MV-4-11 (cell line): ENCODE measurements at regions not wholly inside any gene's neighbourhood (a gene's known extent, or its start where the extent isn't known, plus 50 kb on each side); places are given as distances from the start of the nearest gene placed in this dataset.

Source experiments
- DNase-seq: peaks from one replicate; lab custom pipeline; 2025; lab: John Stamatoyannopoulos, UW

DNA sequence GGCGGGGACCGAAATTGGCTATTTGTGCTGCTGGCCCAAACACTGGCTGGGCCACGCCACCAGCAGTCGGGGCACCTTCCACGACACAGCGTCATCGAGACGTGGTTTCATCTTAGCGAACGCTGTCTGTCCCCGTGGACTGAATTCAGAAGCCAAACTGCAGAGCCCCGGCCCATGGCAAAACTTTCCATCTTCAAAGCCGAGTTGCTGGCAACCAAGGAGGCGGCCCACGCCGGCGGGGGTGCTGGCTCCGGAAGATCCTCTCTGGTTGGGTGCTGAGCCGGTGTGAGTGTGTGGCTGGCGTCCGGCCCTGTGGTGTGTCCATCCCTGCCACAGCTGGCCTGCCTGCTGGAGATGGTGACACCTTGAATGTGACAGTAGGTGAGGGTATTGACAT lies 96.6 kb upstream of the ADRA2C start:
- no peak for DNase-seq

DNA sequence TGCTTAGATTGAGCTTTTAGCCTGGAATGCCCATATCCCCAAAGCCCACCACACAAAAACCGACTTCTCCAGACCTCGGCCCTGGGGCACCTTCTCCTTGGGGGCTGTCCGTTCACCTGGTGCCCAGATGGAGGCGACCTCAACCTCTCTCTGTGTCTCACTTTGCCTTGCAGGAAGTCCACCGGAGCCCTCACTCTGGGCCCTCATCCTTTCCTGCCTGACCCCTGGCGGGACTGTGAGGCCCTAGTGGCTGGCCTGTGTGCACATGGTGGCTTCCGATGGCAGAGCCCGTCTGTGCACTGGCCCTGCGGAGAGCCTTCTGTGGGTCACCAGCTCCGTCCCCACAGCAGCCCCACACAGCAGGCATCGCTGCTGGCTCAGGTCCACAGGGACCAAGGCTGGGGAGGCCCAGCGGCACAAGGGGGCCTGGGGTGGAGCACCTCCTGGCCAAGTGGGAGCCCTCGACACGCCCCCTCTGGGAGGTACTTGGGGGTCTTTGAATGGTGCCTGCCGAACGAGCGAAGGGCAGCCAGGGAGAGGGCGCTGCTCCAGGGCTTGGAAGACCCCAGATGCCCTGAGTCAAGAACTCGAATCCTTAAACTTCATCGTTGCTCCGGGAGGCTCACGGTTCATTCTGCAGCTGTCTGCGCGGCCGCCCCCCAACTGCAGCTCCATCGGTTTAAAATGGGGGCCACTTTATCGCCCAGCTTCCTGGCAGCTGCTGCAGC lies 97.2 kb upstream of the ADRA2C start:
- no peak for DNase-seq

DNA sequence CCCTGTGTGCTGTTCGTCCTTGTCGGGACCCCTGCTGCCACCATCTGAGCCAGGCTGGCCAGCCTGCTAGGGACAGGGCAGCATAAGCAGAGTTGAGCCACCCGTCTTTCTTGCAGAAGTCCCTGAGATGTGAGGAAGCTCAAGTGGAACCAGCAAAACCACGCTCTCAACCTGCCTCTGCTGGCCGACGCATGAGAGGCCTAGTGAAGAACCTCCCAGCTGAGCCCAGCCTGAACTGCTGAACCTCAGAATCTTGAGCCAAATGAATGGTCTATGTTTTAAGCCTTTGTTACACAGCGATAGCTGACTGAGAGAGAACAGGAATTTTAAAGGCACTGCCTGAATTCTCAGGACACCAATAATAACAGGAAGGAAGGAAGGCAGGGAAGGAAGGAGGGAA lies 98.9 kb upstream of the ADRA2C start:
- peak; percentile 40 for DNase-seq

DNA sequence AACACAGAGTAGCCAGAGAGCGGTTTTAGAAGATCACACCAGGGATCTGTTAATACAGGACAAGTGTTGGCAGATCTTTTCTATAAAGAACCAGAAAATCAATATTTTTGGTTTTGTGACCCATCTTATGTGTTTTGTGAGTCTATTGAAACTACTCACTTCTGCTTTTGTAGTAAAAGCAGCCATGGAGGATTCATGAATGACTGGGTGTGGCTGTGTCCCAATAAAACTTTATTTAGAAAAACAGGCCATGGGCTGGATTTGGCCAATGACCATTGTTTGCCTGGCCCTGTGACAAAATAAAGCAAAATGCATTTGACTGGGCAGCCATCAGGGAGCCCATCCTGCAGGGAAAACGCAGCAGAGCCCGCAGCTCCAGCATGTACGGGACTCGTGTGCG lies 99.9 kb upstream of the ADRA2C start:
- peak; percentile 92 for DNase-seq

DNA sequence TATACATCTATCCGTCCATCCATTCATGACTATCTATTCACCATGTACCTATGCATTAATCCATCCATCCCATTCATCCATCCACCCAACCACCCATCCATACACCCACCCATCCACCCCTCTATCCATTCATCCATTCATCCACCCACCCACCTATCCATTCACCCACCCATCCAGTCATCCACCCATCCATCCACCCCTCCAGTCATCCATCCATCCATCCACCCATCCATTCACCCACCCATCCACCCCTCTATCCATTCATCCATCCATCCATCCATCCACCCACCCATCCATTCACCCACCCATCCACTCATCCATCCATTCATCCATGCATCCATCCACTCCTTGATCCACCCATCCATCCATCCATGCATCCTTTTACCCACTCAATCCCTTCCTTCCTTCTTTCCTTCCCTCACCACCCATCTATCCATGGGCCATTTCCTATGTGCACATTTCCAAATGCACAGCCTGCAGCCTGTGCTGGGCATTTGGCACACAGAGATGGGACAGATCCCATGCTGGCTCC lies 100.8 kb upstream of the ADRA2C start:
- no peak for DNase-seq

DNA sequence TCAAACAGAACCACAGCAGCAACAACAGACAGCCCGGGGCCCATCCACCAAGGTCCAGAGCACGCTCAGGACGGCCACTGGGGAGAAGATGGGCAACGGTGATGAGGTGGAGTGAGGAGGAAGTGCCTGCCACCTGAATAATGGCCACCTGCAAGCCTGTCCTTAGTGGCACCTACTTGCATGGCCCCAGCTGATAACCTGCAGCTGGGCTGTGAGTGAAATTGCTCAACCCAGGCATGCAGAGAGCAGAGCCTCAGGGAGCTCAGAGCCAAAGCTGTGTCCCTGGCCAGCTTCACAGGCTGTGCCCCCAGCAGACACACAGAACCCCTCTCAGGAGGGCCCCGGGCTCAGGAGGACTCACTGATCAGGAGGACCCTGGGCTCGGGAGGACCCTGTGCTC lies 102.4 kb upstream of the ADRA2C start:
- no peak for DNase-seq

DNA sequence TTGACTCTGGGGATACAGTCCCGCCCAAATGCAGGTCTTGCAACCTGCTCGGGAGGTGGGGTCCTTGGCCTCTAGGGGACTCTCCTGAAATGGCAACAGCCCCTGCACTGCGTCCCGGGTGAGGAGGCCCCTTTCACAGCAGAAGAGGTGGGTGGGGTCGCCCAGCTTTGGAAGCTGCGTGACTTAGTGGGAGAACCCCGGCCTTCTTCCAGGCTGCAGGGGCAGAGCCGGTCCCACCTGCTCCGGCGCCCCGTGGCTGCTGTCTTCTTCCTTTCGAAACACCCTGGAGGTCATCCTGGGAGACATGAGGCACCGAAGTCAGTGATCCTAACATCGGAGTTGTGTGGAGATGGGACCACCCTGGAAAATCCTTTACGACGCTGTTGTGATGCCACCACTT lies 103.7 kb upstream of the ADRA2C start:
- no peak for DNase-seq

DNA sequence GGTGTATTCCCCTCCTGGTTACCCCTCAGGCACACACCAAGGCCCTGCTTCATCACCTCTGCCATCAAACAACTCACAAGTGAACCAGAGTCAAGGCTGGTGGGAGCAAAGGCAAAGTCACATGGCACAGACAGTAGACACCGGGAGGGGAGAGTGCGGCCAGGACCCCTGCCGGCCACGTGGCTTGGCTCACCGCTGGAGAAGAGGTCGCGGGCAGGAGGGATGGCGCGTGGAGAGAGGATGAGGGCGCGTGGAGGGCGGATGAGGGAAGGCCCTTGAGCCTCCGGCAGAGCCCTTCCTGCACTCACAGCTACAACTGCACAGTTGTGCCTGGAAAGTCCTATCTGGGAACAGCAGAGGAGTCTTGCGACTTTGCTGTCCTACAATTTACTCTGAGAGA lies 104.2 kb upstream of the ADRA2C start:
- no peak for DNase-seq

DNA sequence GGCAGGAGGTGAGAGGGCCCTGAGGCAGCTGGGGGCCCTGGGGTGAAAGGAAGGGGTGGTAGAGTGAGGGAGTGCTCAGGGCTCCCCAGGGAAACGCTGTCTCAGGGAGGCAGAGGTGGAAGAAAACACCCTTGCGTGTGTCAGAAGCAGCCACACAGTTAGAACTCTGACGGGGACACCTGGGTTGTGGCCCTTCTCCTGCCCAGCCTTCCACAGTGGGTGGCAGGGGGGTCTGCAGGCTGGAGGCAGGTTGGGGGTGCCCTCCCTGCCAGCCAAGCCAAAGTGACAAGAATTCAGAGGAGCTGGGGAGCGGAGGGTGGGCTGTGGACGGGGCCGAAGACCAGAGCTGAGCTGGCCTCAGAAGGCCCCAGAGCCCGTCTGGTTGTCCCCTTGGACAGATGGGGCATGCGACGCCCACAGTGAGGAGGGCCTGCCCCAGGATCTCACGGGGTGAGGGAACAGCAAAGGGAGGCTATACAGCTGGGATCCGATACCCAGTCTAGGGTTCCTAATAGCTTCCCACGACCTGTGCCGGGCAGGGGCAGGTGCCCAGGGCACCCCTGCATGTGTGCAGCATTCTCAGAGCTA lies 105.2 kb upstream of the ADRA2C start:
- no peak for DNase-seq

DNA sequence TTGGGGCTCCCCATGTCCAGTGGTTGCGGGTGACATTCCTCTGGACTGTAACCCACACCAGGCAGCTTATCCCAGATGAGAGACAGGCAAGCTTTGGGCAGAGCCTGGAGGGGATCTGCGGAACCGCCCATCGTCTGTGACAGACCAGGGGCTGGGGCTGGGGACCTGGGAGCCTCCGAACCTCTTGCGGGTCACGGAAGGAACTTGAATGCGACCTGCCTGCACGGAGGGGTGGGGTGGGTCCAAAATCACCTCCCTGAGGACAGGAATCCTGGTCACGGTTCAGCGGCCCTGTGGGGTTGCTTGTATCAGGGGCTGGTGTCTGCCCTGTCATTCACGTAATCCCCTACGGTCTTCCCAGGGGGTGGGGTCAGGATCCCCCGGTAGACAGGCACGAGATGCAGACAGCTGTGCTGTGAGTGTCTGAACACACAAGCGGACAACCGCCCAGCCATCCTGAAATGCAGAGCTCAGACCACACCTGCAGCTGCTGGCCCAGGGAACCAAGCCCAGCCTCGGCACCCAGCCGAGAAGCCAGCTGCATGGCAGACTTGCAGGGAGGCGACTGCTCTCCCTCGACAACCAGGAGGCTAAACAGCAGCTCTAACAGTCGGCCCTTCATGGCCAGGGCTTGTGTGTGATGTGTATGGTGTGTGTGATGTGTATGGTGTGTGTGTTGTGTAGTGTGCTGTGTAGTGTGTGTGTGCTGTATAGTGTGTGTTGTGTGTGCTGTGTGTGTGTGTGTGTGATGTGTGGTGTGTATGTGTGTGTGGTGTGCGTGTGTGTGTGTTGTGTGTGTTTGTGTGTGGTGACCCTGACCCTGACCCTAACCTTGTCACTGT lies 105.9 kb upstream of the ADRA2C start:
- no peak for DNase-seq

DNA sequence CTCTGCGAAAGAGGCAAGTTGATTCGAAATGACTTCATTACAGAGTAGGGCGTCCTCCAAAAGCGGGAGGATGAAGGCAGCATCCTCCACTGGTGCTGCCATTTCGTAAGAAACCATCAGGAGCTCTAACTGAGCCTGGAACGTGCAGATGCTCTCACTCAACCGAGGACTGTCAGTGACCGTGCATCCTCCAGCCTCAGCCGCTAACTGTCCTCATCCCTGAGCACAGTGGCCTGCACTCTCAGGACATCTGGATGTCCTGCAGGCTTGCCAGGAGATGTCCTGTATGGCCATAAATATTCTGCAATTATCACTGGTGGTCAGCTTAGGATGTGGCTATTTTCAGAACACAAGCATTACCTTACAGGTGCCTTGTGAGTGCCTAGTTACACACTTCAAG lies 107.1 kb upstream of the ADRA2C start:
- DNase-seq: no peak

DNA sequence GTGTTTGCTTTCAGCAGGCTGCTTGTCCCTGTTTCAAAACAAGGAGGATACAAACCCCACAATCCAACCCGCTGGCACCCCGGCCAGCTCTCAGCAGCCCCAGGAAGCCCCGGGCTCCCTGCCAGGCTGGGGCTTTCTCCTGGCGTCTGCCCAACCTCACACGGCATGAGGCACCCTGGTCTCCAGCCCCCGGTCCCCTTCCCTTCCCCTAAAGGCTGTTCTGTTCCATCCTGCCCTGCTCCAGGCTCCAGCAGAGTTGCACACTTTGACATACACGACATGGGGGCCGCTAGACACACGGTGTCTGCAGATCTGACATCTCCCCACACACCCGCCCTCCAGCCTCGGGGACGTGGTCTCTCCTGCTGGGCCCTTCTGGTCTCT lies 107.7 kb upstream of the ADRA2C start:
- DNase-seq: no peak

DNA sequence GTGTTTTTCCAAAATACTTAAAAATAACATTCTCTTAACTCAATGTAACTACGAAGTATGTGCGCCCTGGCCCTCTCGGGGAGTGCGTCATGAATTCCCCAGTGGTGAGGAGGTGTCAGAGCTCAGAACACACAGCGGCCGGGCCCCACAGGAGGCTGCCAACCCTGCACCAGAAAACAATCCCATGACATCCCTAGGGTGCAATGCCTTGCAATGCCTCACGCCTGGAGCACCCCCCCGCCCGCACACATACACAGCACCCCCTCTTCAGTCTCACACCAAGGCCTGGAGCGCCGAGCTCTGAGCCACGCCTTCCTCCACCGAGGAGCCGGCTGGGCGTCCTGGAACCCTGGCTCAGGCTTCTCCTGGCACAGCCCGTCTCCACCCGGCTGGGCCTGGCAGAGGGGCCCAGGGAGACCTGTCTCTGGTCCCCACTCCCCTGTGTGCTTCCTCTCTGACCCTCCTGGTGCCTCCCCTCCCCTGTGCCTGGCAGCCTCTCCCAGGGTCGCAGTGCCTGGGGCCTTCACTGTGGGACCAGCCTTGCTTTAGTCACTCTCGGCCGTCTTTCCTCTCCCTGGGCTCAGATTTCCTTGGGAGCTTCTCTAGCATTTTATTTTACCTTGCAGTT lies 108.2 kb upstream of the ADRA2C start:
- DNase-seq: no peak

DNA sequence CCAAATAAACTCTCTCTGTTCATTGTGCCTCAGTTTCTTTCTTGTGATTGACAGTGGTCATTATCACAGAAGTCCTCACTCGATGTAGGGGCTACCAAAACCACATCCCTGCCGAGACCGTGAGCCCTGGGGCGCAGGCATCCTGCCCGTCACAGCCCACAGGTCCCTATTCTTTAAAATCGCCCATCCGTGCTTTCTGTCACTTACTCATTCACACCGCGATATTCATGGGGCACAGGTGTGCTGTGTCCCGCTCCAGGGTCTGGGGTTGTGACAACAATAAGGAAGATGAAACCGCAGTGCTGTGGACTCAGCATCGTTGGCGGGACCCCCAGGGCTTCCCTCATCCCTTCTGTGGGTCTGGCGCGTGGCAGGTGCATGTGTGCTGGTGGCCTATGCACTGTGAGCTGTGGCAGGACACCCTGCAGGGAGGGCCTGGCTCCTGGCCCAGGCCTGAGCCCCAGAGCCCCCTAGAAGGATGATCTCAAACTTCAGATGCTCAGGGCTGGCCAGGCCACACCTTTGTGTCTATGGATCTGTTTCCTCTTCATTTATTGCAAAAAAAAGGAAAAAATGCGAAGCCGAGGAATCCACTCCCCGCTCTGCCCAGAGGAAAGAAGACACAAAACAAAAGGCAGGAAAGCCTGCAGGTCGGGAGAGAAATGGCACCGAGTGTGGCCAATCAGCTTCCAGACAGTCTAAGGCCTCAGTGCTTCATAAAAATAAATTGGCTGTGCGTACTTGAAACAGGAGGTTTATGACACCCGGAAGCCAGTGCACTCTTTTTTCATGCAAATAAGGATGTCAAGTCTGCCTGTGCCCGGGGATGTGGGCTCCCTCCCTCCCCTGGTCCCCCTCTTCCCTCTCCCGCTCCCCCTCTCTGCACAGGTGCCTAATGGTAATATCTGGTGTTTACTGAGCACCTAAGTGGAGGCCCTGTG lies 109.5 kb upstream of the ADRA2C start:
- no peak for DNase-seq

DNA sequence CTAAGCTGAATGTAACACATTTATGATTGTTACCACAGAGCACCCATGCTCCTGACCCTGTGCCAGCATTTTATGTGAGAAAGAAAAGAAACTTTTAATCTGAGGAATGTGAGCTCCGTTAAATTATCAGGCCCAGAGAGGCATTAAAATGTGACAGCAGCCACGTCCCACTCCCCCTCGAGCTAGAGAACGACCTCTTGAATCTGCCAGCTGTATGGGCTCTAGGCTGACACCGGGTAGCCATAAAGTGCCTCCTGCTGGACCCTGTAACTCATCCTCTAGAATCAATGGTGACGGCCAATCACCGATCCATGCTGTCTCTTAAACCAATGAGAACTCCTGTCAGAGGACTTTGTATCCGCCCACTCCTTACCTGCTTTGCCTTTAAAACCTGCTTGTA lies 110.2 kb upstream of the ADRA2C start:
- no peak for DNase-seq

DNA sequence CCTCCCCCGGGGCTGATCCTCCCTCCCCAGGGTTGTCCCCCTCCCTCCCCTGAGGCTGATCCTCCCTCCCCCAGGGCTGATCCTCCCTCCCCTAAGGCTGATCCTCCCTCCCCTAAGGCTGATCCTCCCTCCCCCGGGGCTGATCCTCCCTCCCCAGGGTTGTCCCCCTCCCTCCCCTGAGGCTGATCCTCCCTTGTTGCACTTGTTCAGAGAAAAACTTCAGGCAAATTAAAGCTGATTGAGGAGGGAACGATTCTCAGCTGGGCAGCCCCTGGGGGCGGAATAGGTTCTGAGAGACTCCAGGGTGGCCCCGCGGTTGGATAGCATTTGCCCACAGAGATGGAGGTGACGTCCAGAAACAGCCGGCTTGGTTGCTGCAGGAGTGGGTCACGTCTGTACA lies 110.7 kb upstream of the ADRA2C start:
- no peak for DNase-seq

DNA sequence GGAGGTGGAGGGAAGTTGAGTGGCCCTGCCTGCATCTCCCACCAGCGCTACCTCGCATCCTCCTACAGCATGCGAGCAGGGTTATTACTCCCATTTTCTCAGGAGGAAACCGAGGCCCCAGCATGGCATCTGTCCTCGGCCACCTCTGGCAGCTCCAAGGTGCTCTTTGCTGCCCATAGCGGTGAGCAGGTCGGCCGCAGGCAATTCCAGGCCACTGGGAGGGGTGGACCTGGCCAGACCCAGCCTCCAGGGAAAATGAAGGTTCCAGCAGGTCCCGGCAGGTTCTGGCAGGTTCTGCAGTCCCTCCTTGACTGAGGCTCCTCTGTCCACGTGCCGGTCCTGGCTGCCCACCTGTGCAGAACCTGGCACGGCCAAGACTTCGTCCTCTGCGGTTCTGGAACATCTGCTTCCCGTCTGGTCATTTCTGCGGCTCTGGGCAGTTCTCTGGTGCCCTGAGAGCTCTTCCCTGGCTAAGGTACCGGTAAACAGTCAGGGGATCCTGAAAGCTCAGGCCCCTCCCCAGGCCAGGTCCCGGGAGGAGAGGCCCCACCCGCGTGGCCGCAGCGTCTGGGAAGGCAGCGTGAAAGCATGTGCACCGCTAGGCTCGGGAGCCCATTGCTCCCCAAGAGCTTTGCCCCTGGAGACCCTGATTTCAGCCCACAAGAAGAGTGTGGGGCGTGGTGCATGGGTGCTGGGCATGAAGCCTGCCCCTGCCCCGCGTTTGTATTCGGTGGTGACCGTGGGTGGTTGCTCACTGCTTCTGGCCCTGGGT lies 112.0 kb upstream of the ADRA2C start:
- no peak for DNase-seq

DNA sequence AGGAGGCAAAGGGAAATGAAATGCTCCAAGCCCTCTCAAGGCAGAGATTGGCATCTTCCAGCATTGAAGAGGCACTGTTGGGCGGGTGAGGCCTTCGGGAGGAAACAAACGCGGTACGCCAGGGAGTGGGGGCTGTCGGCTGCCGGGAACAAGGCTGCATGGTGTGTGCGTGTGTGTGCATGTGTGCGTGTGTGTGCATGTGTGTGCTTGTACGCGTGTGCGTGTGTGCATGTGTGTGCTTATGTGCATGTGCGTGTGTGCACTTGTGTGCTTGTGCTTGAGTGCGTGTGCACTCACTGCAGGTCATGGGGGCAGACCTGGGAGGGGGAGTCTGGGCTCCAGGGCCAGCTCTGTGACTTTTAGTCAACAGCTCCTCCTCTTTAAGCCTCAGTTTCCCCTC lies 113.6 kb upstream of the ADRA2C start:
- DNase-seq: no peak

DNA sequence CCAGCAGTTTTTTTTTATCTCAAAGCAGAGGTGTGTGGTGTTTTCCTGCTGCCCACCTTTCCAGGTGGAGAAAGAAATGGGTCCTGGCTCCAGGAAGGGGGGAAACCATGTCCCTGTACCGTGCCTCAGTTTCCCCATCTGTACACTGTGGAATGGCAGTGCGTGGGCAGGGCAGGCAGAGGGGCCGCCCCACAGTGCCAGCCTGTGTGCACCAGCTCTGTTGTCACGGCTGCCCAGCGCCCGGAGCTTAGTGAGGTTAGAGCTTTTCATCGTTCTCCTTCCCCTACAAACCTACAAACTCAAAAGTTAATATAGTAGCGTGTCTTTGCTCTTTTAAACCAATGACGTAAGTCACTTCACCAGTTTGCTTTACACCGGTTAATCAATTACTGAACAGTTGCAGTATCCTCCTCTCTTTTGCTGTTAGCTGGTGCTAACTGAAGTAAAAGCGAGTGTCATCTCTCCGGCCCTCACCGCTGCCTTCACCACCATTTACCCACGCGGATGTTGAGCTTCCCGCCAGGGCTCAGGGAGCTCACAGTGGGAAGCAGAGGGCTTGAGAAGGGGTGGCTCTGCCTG lies 114.8 kb upstream of the ADRA2C start:
- no peak for DNase-seq

DNA sequence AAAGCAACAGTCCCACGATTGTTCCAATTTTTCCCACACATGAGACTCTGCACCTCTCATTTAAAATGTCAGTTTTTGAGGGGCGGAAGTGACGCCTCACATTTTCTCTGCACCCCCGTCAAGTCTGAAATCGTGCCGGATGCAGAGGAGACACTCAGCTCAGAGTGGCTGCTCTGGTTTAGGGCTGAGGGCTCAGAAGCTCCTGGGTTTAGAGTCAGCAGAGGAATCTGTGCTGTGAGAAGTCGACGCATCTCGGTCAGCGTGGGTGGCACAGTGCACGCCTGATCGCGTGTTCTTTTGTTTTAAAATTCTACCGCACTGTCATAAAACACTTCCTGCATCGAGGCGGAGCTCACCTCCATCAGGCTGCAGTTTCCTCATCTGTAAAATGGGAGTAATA lies 116.7 kb upstream of the ADRA2C start:
- no peak for DNase-seq
